IPS-NIHi11 (cell line): ENCODE measurements at regions not wholly inside any gene's neighbourhood (a gene's known extent, or its start where the extent isn't known, plus 50 kb on each side); places are given as distances from the start of the nearest gene placed in this dataset.

Source experiments
- DNase-seq: peaks from one replicate; pipeline ENCODE4 v3.0.0; 2012; ENCODE audit warnings: mixed read lengths, low spot score

DNA sequence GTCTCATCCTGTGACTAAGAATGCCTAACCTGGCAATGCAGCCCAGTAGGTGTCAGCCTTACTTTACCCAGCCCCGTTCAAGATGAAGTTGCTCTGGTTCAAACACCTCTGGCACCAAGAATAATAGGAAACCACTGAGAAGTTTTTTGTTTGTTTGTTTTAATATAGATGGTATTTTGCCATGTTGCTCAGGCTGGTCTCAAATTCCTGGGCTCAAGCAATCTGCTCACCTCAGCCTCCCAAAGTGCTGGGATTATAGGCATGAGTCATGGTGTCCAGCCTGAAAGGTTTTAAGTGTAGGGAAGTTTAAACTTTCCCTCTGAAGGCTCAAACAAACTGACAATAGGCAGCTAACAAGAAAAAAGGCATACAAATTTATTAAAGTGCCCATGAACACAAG, 51.2 kb upstream of the ABCC4 start:
- no peak for DNase-seq

GRCh38 chr13:95354156-95354555, 52.9 kb upstream of the ABCC4 start:
- DNase-seq, result no peak

DNA sequence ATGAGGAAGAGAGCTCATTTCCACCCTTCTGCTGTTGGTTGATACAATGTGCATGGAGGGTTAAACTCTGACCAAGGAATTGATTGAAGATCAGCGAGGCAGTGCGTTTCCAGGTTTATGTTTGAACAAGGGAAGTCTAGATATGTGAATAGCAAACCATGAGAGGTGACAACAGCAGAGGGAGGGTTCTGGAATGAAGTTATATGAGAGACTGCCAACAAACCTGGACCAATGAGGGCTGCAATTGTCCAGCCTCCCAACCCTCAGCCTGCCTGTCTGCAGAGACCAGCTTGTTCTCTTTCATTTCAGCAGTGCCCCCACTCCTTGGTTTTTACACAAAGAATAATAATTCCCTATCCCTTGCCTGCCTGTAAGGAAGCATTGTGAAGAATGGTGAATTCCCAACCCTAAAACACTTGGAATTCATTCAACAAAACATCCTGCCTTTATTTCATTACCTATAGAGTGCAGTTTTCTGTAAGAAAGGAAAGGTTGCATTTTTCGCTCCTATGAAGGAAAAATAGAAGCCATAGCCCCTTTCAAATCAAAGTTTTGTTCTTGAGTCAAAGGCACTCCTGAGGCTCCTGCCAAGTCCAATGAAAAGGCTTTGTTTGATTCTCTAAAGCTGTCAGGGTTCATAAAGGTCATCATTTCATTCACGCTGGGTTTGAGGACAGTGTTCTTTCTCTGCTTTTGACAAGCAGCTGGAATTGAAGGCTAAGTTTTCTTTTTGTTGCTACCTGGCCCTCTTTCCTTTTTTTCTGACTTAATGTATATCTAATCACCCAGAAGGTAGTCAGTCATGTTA, 53.6 kb upstream of the ABCC4 start:
- DNase-seq, result no peak

DNA sequence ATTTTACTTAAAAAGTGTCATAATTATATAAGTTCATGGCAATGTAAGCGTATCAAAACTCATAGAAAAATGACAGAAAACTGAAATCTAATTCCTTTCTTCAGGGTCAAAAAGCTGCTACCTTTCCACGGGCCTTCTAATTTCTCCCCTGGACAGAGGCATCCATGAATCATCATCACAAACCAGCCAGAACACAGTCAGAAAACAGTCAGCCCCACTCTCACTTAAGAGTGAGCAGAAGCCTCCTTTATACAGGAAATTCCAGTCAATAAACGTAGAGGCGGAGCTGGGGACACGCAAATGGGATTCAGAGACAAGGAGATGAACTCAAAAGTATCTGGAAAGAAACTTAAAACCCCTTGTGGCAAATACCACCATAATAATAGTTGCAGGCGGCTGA, 54.2 kb upstream of the ABCC4 start:
- DNase-seq, result no peak

GRCh38 chr13:95356916-95357315, 55.7 kb upstream of the ABCC4 start:
- DNase-seq, result no peak

GRCh38 chr13:95357875-95358274, 56.6 kb upstream of the ABCC4 start:
- DNase-seq, result no peak

DNA sequence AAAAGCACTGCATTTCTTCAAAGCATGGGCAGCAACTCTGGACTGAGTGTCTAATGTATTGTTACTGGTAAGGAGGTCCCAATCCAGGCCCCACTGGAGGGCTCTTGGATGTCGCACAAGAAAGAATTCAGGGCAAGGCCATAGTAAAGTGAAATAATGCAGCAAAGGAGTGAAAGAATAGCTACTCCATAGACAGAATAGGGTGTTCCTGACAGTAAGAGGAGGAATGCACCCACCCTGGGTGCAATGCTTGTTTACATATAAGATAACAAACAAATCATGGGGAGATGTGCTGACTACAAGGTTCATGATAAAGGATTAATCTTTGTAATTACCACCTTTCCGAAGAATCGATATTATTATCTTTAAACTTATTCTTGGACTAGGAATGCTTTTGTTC, 58.8 kb upstream of the ABCC4 start:
- DNase-seq, result no peak

- DNase-seq, result no peak
Observed at GRCh38 chr13:95360464-95361097, 59.3 kb upstream of the ABCC4 start.

GRCh38 chr13:95361686-95362085, 60.4 kb upstream of the ABCC4 start:
- DNase-seq, result no peak

DNA sequence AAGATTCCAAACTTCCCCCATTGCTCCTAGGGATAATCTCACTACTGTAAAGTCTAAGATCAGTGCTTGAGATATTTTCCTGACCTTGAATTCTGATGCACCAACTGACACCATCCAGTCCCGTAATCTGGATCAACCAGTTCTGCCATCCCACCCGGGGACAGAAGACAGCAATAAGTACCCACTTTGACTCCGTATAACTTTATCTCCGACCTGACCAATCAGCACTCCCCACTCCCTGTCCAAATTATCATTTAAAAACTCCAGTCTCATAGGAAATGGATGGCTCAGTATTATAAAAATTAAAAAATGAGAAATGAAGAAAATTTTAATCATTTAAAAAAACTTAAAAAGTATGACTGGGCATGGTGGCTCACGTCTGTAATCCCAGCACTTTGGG, 61.4 kb upstream of the ABCC4 start:
- DNase-seq, result no peak

GRCh38 chr13:95367309-95367843, 66.1 kb upstream of the ABCC4 start:
- no peak for DNase-seq

- DNase-seq, result no peak
Observed at GRCh38 chr13:95368998-95369397, 67.7 kb upstream of the ABCC4 start.

DNA sequence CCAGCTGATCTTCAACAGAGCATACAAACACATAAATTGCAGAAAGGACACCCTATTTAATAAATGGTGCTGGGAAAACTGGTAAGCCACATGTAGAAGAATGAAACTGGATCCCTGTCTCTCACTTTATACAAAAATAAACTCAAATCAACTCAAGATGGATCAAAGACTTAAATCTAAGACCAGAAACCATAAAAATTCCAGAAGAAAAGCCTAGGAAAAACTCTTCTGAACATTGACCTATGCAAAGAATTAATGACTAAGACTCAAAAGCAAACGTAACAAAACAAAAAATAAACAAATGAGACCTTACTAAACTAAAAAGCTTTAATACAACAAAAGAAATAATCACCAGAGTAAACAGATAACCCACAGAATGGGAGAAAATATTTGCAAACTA, 74.5 kb upstream of the ABCC4 start:
- no peak for DNase-seq

GRCh38 chr13:95378603-95379002, 77.4 kb upstream of the ABCC4 start:
- DNase-seq, result no peak

- peak; percentile 83 for DNase-seq
Observed at GRCh38 chr13:95380468-95381211, 79.4 kb upstream of the ABCC4 start.

DNA sequence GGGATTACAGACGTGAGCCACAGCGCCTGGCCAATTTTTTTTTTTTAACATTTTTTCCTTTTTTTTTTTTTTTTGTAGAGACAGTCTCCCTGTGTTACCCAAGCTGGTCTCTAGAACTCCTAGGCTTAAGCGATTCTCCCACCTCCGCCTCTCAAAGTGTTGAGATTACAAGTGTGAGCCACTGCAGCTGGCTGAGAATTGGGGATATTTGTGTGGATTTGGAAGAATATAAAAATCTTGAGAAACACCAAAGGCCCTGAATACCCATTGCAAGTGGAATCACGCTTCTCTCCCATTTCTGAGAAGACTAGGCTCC, 79.9 kb upstream of the ABCC4 start:
- no peak for DNase-seq

GRCh38 chr13:95382411-95382810, 81.2 kb upstream of the ABCC4 start:
- DNase-seq, result no peak

DNA sequence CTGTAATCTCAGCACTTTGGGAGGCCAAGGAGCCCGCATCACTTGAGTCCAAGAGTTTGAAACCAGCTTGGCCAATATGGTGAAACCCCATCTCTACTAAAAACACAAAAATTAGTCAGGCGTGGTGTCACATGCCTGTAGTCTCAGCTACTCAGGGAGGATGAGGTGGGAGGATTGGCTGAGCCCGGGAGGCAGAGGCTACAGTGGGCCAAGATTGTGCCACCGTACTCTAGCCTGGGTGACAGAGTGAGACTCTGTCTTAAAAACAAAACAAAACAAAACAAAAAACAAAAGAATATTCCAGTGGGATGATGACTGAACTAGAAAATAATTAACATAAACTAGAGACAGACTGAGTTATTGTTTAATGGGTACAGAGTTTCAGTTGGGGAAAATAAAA, 81.7 kb upstream of the ABCC4 start:
- DNase-seq, result no peak

GRCh38 chr13:95385373-95385772, 84.1 kb upstream of the ABCC4 start:
- DNase-seq, result no peak

DNA sequence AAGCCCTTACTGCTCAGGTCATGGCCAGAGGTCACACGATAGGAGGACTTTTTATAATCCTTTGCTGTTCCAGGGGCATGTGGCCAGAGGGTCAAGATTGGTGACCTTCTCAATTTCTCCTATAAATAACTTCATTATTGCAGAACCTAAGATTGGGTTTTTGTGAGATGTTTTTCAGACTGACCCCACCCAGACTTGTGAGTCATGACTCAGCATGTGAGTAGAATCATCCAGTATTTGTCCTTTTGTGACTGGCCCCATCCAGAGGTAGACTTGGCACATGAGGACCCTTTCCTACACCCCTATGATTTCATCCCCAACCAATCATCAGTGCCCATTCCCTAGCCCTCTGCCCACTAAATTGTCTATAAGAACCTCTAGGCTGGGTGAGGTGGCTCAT, 84.5 kb upstream of the ABCC4 start:
- no peak for DNase-seq

GRCh38 chr13:95386370-95386769, 85.1 kb upstream of the ABCC4 start:
- DNase-seq, result no peak

- DNase-seq, result no peak
Observed at GRCh38 chr13:95387733-95388207, 86.5 kb upstream of the ABCC4 start.
